ENCODE measurements at regions not wholly inside any gene's neighbourhood (a gene's known extent, or its start where the extent isn't known, plus 50 kb on each side); places are given as distances from the start of the nearest gene placed in this dataset.

GRCh38 chr18:57908092-57908491 is 105.0 kb upstream of the ATP8B1 start:
- TF ChIP-seq, protein P1, sequence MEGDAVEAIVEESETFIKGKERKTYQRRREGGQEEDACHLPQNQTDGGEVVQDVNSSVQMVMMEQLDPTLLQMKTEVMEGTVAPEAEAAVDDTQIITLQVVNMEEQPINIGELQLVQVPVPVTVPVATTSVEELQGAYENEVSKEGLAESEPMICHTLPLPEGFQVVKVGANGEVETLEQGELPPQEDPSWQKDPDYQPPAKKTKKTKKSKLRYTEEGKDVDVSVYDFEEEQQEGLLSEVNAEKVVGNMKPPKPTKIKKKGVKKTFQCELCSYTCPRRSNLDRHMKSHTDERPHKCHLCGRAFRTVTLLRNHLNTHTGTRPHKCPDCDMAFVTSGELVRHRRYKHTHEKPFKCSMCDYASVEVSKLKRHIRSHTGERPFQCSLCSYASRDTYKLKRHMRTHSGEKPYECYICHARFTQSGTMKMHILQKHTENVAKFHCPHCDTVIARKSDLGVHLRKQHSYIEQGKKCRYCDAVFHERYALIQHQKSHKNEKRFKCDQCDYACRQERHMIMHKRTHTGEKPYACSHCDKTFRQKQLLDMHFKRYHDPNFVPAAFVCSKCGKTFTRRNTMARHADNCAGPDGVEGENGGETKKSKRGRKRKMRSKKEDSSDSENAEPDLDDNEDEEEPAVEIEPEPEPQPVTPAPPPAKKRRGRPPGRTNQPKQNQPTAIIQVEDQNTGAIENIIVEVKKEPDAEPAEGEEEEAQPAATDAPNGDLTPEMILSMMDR (IDR thresholded peaks at IDR 0.05; ENCODE audit: control extremely low read depth in 1 of 3, insufficient read depth in 1 of 3, low read depth in 1 of 3, low read length in 3 of 3) = no peak
- no peak for TF ChIP-seq SRF (IDR thresholded peaks at IDR 0.05; ENCODE audit: low read depth, low read length)
